NCI-H187 (cell line): ENCODE measurements at regions not wholly inside any gene's neighbourhood (a gene's known extent, or its start where the extent isn't known, plus 50 kb on each side); places are given as distances from the start of the nearest gene placed in this dataset.

Experiments used
- DNase-seq, 2 experiments: peaks; one replicate each; lab custom pipeline; 2025; lab: John Stamatoyannopoulos, UW

GRCh38 chr20:11212272-11212671 lies 538.5 kb upstream of the JAG1 start:
- no peak for DNase-seq

DNA sequence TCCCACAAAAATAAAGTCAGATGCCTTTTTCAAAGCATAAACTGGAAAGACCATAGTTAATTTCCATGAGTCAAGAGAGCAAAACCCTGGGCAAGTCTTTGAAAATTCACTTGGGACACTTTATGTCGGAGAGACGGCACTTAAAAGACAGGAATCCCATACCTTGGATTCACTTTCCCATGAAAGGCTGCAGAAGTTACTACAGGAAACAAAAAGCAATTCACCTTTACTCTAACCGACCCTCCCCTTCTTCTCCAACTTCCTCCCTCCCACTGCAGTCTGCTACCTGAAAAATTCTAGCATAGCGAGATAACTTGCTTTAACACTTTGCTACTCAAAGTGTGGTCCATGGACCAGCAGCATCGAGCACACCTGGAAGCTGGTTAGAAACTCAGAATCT lies 539.1 kb upstream of the JAG1 start:
- no peak for DNase-seq

- no peak for DNase-seq
Observed at GRCh38 chr20:11214256-11214840, 540.5 kb upstream of the JAG1 start.

- DNase-seq: no peak
Observed at GRCh38 chr20:11216451-11217314, 542.9 kb upstream of the JAG1 start.

- no peak for DNase-seq
Observed at GRCh38 chr20:11217326-11218172, 543.8 kb upstream of the JAG1 start.

DNA sequence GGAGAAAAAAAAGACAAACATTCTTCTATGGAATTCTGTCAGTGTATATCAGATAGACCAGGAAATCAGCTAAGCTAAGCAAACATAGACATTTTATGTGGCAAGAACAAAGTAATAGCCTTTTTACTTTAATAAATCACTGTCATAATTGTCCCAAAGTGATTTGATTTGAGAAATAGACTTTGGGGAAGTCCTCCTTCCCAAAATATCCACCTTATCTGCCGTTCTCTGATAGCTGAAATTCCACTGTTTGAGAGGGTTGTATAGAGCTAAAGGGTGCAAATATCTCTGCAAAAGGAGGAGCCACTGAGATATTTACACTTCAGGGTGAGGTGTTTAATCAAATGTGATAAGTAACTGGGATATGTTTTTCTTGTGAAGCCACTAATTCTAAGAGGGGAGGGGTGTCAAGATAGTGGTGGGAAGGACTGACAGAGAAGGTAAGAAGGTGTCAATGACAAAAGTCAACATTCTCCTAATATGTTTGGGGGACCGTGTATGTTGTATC lies 544.4 kb upstream of the JAG1 start:
- DNase-seq: no peak

- no peak for DNase-seq
Observed at GRCh38 chr20:11219192-11219591, 545.4 kb upstream of the JAG1 start.

- DNase-seq: no peak
Observed at GRCh38 chr20:11221046-11221445, 547.2 kb upstream of the JAG1 start.

DNA sequence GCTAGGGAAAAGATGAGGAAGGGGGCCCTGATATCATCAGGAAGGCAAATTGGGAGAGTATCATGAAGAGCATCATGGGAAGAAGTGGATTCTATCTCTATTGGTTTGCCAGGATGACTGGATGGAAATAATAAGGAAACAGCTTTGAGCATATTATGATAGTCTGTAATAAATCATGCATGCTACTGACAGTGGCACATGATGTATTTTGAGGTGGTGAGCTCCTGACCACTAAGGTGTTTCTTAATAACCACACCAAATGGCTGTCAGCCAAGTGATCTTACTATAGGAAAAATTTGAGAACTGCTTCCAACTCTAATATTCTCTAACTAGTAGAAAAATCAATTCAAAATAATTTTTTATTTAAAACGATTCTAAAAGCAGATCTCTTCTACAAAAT lies 548.4 kb upstream of the JAG1 start:
- DNase-seq: no peak

GRCh38 chr20:11227602-11228001 lies 553.8 kb upstream of the JAG1 start:
- no peak for DNase-seq

- no peak for DNase-seq
Observed at GRCh38 chr20:11229772-11230171, 556.0 kb upstream of the JAG1 start.

DNA sequence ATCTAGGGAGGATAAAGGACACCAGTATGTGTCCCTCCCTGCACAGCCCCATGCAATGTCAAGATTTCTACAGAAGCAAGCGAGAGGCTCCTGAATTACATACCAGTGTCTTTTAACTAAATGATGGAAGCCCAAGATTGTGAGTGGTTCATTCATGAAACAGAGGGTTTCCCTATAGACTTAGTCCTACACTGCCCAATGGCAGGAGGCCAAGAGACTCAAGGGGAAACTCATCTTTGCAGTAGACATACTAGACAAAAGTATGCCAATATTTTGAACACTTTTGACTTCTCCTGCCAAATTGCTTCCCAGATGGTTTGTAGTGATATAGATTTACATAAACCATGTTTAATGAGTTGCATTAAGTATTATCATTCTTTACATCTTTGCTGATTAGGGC lies 557.2 kb upstream of the JAG1 start:
- DNase-seq: no peak

DNA sequence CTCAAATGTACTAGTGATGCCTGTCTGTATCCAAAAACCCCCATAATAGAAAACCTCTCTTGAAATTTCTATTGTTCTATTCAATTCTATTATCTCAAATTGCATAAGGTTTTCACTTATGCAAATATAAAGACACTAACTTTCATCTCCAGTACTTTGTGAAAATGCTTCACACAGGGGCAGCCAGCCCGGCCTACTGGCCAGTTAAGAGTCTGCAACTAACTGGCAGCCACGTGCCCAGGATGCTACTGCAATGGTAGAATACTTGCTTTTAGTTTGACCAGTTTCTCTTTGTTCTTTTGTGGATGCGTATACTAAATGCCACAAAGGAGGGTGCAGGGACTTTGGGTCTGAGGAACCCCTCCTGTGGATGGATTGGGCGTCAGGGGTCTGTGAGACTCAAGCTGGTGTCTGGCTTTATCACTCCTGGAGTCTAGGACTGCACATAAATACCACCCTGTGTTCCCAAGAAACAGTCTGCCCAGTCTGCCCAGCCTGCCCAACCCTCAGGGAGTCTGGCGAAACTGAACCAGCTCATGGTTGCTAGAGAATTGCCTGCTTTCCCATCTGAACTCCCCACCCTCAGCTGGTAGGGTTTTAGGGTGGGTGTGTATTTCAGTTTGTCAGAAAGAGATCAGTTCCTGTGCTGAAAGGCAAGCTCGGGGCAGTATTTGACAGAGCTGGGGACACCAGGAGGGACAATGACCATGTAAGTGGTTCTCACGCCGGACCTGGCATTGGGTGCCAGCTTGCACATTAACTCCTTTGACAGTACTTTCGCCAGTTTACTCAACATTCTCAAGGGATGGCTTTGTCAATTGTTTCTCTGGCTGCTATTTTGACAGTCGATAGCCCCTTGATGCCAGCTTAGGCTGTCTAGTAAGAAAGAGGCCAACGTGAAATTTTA lies 558.2 kb upstream of the JAG1 start:
- no peak for DNase-seq

DNA sequence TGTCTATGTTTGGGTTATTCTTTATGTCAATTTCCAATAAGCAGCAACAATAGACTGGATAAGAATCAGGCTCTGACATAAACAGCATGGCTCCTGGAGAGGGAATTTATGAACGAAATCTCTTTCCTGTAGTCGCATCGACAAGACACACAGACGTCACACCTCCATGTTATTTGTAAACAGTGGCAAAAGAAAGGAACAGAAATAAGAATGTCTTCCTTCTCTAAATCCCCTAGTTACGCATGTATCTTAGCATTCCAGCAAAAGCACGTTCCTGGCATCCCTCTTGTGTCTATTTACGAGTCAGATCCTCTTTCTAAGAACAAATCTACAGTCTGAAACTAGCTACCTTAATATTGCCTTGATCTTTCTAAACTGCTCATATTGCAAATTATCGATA lies 559.1 kb upstream of the JAG1 start:
- DNase-seq: no peak

DNA sequence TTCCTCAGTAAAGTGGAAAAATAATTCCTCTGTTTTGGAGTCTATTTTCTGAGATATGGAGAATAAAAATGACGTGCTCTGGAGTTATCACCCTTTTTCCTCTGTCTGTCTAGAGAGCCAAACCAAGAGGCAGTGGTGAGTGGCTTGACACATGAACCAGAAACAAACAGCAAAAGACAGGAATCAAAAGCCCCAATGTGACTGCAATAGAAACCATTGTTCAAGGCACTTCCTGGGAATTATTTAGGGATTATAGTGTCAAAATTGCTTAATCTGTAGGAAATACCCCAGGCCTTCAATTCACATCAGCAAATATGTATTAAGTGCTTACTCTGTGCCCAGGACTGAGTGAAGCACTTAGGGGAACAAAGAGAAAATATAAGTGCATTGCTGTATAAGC lies 560.4 kb upstream of the JAG1 start:
- DNase-seq: no peak

GRCh38 chr20:11234608-11235007 lies 560.8 kb upstream of the JAG1 start:
- DNase-seq: no peak

DNA sequence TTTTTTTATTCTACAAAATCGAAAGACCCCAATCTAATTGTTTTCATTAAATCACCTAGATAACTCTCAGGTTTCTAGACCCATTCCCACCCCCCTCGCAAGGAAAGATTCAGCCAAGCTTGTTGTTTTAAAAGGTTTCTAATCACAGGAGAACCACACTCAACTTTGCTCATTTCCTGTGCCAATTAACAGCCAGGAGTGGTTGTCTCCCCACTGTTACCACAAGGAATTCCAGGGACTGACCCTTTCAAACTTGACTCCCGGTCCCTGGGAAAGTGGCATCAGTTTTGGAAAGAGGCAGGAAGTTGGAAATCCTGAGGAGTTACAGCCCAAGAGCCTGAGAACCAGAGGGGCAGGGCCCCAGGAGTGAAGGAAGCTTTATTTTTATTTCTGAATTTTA lies 561.3 kb upstream of the JAG1 start:
- no peak for DNase-seq

DNA sequence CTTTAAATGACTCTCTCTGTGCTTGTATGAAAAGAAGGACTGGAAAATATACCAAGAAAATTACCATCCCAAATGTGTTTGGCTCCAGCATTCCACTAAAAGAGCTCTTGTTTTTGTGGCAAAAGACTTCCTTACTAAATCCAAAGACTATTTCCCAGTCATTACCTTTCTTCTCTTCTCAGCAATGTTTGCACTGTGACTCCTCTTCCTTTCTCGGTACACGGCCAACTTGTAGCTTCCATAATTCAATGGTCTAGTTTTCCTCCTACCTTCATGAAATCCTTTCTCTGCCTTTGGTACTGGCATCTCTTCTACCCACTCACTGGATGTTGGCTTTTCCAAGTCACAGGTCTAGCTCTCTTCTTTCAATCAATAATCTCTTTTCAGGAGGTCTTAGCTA lies 568.5 kb upstream of the JAG1 start:
- no peak for DNase-seq

DNA sequence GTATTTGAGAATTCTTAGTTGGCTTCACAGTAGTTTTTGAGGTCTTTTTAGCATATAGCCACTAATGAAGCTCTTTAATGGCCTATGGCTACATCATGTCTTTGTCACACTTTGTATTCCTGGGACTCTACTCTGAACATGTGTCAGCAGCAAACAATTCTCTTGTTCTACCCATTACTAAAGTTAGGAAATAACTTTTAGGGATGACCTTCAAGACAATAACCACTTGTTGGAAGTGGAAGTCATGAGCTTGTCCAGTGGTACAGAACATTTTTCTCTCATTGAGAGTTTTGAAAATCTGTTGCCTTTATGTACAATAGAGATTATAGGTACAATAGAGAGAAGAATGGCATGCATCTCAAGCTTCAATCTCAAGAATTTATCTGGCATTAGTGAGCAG lies 571.6 kb upstream of the JAG1 start:
- DNase-seq: no peak

GRCh38 chr20:11246251-11246775 lies 572.5 kb upstream of the JAG1 start:
- DNase-seq: no peak
